ENCODE measurements at regions not wholly inside any gene's neighbourhood (a gene's known extent, or its start where the extent isn't known, plus 50 kb on each side); places are given as distances from the start of the nearest gene placed in this dataset.
"Not testable (repeated sequence)": the region's sequence is repeated elsewhere in the genome, so short reads cannot be mapped to it uniquely, and the experiment has no call there.

- TF ChIP-seq, protein P1, sequence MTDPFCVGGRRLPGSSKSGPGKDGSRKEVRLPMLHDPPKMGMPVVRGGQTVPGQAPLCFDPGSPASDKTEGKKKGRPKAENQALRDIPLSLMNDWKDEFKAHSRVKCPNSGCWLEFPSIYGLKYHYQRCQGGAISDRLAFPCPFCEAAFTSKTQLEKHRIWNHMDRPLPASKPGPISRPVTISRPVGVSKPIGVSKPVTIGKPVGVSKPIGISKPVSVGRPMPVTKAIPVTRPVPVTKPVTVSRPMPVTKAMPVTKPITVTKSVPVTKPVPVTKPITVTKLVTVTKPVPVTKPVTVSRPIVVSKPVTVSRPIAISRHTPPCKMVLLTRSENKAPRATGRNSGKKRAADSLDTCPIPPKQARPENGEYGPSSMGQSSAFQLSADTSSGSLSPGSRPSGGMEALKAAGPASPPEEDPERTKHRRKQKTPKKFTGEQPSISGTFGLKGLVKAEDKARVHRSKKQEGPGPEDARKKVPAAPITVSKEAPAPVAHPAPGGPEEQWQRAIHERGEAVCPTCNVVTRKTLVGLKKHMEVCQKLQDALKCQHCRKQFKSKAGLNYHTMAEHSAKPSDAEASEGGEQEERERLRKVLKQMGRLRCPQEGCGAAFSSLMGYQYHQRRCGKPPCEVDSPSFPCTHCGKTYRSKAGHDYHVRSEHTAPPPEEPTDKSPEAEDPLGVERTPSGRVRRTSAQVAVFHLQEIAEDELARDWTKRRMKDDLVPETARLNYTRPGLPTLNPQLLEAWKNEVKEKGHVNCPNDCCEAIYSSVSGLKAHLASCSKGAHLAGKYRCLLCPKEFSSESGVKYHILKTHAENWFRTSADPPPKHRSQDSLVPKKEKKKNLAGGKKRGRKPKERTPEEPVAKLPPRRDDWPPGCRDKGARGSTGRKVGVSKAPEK (CRISPR knock-in tag; IDR thresholded peaks at IDR 0.05; ENCODE audit: borderline replicate concordance), result no peak
- TF ChIP-seq CBFB (CRISPR knock-in tag; IDR thresholded peaks at IDR 0.05) (no peak), FOXO1 (CRISPR knock-in tag; IDR thresholded peaks at IDR 0.05) (no peak), ZNF850 (CRISPR knock-in tag; conservative IDR thresholded peaks at IDR 0.05) (no peak), ZNF33A (CRISPR knock-in tag; IDR thresholded peaks at IDR 0.05; ENCODE audit: borderline replicate concordance) (no peak), NKX3-1 (CRISPR knock-in tag; IDR thresholded peaks at IDR 0.05) (no peak)
Measured at GRCh38 chr7:153954477-153954876, 97.7 kb upstream of the DPP6 start (continued).

GRCh38 chr7:153957677-153958076 is 94.5 kb upstream of the DPP6 start:
- POLR2A ChIA-PET, result not testable (repeated sequence)
- WGBS (ENCODE audit: low lambda C conversion rate), result 31% methylated on average over 5 of the region's 5 CpGs

GRCh38 chr7:153958381-153958780 is 93.8 kb upstream of the DPP6 start:
- WGBS (ENCODE audit: low lambda C conversion rate), result 17% methylated on average over 2 of the region's 6 CpGs
- H3K9me3 ChIP-seq (ENCODE audit: low read length); H3K4me2 ChIP-seq (ENCODE audit: low read depth, low read length); BruUV-seq (replicated peaks); H3K4me1 ChIP-seq (ENCODE audit: insufficient read depth, low read length); H3K27ac ChIP-seq (ENCODE audit: extremely low read length, insufficient read depth, low read length); intact Hi-C loops (cut with micrococcal nuclease; ENCODE audit: unreplicated experiment); H3K27me3 ChIP-seq (ENCODE audit: control insufficient read depth in 1 of 2, insufficient read depth in 2 of 2, low read length in 2 of 2); H3K9ac ChIP-seq (ENCODE audit: insufficient read depth, low read depth, low read length); H3K36me3 ChIP-seq (replicated peaks in 1 of 2; ENCODE audit: control insufficient read depth in 1 of 2, insufficient read depth in 2 of 2, low read length in 2 of 2); H3K4me3 ChIP-seq (replicated peaks in 1 of 3; ENCODE audit: insufficient read depth in 1 of 3, low read depth in 2 of 3, low read length in 3 of 3); CTCF ChIA-PET (ENCODE audit: low intra/inter-chr PET ratio, low total read pairs); ATAC-seq; POLR2A ChIA-PET; DNase-seq (ENCODE audit: low spot score); FAIRE-seq; H3K79me2 ChIP-seq (ENCODE audit: insufficient read depth, low read length); in situ Hi-C loops (cut with HindIII; ENCODE audit: extremely low pct_ligation_motif_present, low pct_unique_long_range_greater_than_20kb); H4K20me1 ChIP-seq (ENCODE audit: insufficient read depth, low read length); H2AFZ ChIP-seq (ENCODE audit: low read length): not testable (repeated sequence)

More at GRCh38 chr7:153957677-153958076, 94.5 kb upstream of the DPP6 start:
- H3K79me2 ChIP-seq (ENCODE audit: insufficient read depth, low read length); DNase-seq (ENCODE audit: low spot score); H4K20me1 ChIP-seq (ENCODE audit: insufficient read depth, low read length); H3K4me1 ChIP-seq (ENCODE audit: insufficient read depth, low read length); H3K36me3 ChIP-seq (replicated peaks in 1 of 2; ENCODE audit: control insufficient read depth in 1 of 2, insufficient read depth in 2 of 2, low read length in 2 of 2); H3K9me3 ChIP-seq (ENCODE audit: low read length); H3K27me3 ChIP-seq (ENCODE audit: control insufficient read depth in 1 of 2, insufficient read depth in 2 of 2, low read length in 2 of 2); ATAC-seq; BruUV-seq (replicated peaks); H3K4me2 ChIP-seq (ENCODE audit: low read depth, low read length); H3K9ac ChIP-seq (ENCODE audit: insufficient read depth, low read depth, low read length); CTCF ChIA-PET (ENCODE audit: low intra/inter-chr PET ratio, low total read pairs); intact Hi-C loops (cut with micrococcal nuclease; ENCODE audit: unreplicated experiment); in situ Hi-C loops (cut with HindIII; ENCODE audit: extremely low pct_ligation_motif_present, low pct_unique_long_range_greater_than_20kb); H3K4me3 ChIP-seq (replicated peaks in 1 of 3; ENCODE audit: insufficient read depth in 1 of 3, low read depth in 2 of 3, low read length in 3 of 3); H3K27ac ChIP-seq (ENCODE audit: extremely low read length, insufficient read depth, low read length); H2AFZ ChIP-seq (ENCODE audit: low read length); FAIRE-seq: not testable (repeated sequence)

DNA sequence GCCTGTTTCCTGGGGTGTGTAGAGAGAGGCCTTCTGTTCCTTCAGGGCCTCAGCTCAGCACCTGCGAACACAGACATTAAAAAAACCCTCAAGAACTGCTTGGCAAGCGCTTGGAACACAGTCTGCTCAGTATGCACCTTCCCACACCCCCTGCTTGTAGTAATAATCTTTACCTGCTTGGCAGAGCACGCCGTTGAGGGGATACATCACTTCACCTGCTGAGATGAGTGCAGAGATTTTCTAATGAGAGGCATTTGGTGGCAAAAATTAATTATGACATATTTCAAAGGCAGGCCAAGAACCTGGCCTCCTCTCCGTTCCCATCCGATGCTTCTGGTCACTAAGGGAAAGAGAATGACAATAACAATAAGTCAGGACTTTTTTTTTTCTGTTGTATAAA is 93.4 kb upstream of the DPP6 start:
- H3K36me3 ChIP-seq (replicated peaks in 1 of 2; ENCODE audit: control insufficient read depth in 1 of 2, insufficient read depth in 2 of 2, low read length in 2 of 2); POLR2A ChIA-PET; ATAC-seq; H3K4me2 ChIP-seq (ENCODE audit: low read depth, low read length); H3K27me3 ChIP-seq (ENCODE audit: control insufficient read depth in 1 of 2, insufficient read depth in 2 of 2, low read length in 2 of 2); FAIRE-seq; H3K9ac ChIP-seq (ENCODE audit: insufficient read depth, low read depth, low read length); H3K4me1 ChIP-seq (ENCODE audit: insufficient read depth, low read length); intact Hi-C loops (cut with micrococcal nuclease; ENCODE audit: unreplicated experiment); in situ Hi-C loops (cut with HindIII; ENCODE audit: extremely low pct_ligation_motif_present, low pct_unique_long_range_greater_than_20kb); DNase-seq (ENCODE audit: low spot score); H3K4me3 ChIP-seq (replicated peaks in 1 of 3; ENCODE audit: insufficient read depth in 1 of 3, low read depth in 2 of 3, low read length in 3 of 3); H4K20me1 ChIP-seq (ENCODE audit: insufficient read depth, low read length); H2AFZ ChIP-seq (ENCODE audit: low read length); H3K27ac ChIP-seq (ENCODE audit: extremely low read length, insufficient read depth, low read length); BruUV-seq (replicated peaks); H3K9me3 ChIP-seq (ENCODE audit: low read length); CTCF ChIA-PET (ENCODE audit: low intra/inter-chr PET ratio, low total read pairs); H3K79me2 ChIP-seq (ENCODE audit: insufficient read depth, low read length): not testable (repeated sequence)
- WGBS (ENCODE audit: low lambda C conversion rate), result 0% methylated on average over 4 of the region's 6 CpGs
